Brain microvascular endothelial cell (primary cell): ENCODE measurements at regions not wholly inside any gene's neighbourhood (a gene's known extent, or its start where the extent isn't known, plus 50 kb on each side); places are given as distances from the start of the nearest gene placed in this dataset.

Experiments
- DNase-seq: peaks from one replicate; pipeline ENCODE4 v3.0.0-alpha.2; 2020
- H3K27ac ChIP-seq: fragments of 250-450 bp; sonication (Bioruptor Pico); 2 replicates; pipeline ENCODE4 v1.5.1; 2020; ENCODE audit warnings: mild to moderate bottlenecking, moderate library complexity
- H3K27me3 ChIP-seq: fragments of 250-450 bp; sonication (Bioruptor Pico); replicated peaks from 2 replicates; pipeline ENCODE4 v1.5.1; 2020; ENCODE audit warnings: mild to moderate bottlenecking
- H3K36me3 ChIP-seq: fragments of 250-450 bp; sonication (Bioruptor Pico); replicated peaks from 2 replicates; pipeline ENCODE4 v1.5.1; 2020; ENCODE audit warnings: mild to moderate bottlenecking
- H3K4me3 ChIP-seq: 2 replicates; pipeline ENCODE4 v1.5.1; 2011; ENCODE audit warnings: low read depth, mild to moderate bottlenecking, control low read depth, low read length, moderate library complexity
- CTCF ChIP-seq: IDR thresholded peaks from 2 replicates; pipeline ENCODE4 v1.5.1; 2011; ENCODE audit warnings: low read depth, mild to moderate bottlenecking, moderate library complexity, low read length, control low read depth, inconsistent platforms; ENCODE audit errors: missing control alignments
- in situ Hi-C: cut with HindIII; loops from 2 replicates; pipeline ENCODE4 v1.10.0; 2017; ENCODE audit warnings: low sequenced_read_pairs, low pct_ligation_motif_present

- Histone ChIP-seq H3K27ac (no peak overlapping the region), H3K4me3 (no peak overlapping the region), H3K27me3 (no peaks in the 10 kb centered on the region), H3K36me3 (no peaks in the 10 kb centered on the region)
- in situ Hi-C loops = no loop called here
- TF ChIP-seq CTCF = no peak
- DNase-seq = no peak
Measured at GRCh38 chr20:57111028-57111373, 155.4 kb downstream of the BMP7 start.

- TF ChIP-seq CTCF = no peak
- no peaks in the 10 kb centered on the region for H3K36me3 ChIP-seq
- DNase-seq = no peak
- H3K27ac ChIP-seq = no peak overlapping the region
- no peaks in the 10 kb centered on the region for H3K27me3 ChIP-seq
- no peak overlapping the region for H3K4me3 ChIP-seq
- in situ Hi-C loops = no loop called here
Measured at GRCh38 chr20:57112448-57112847, 154.0 kb downstream of the BMP7 start.

GRCh38 chr20:57114290-57115005 is 152.0 kb downstream of the BMP7 start:
- in situ Hi-C loops = no loop called here
- H3K4me3 ChIP-seq = no peak overlapping the region
- H3K27me3 ChIP-seq = no peaks in the 10 kb centered on the region
- no peaks in the 10 kb centered on the region for H3K36me3 ChIP-seq
- no peak for TF ChIP-seq CTCF
- DNase-seq = no peak
- no peak overlapping the region for H3K27ac ChIP-seq

GRCh38 chr20:57117296-57117695 is 149.1 kb downstream of the BMP7 start:
- Histone ChIP-seq H3K27ac (no peak overlapping the region), H3K36me3 (no peaks in the 10 kb centered on the region), H3K27me3 (no peaks in the 10 kb centered on the region), H3K4me3 (no peak overlapping the region)
- no peak for DNase-seq
- no peak for TF ChIP-seq CTCF
- in situ Hi-C loops = no loop called here

GRCh38 chr20:57118107-57118769 is 148.2 kb downstream of the BMP7 start:
- TF ChIP-seq CTCF = no peak
- no peaks in the 10 kb centered on the region for H3K36me3 ChIP-seq
- DNase-seq = no peak
- no peak overlapping the region for H3K4me3 ChIP-seq
- no peak overlapping the region for H3K27ac ChIP-seq
- no peaks in the 10 kb centered on the region for H3K27me3 ChIP-seq
- in situ Hi-C loops = no loop called here
